Mammary epithelial cell (primary cell): ENCODE measurements at regions not wholly inside any gene's neighbourhood (a gene's known extent, or its start where the extent isn't known, plus 50 kb on each side); places are given as distances from the start of the nearest gene placed in this dataset.

ENCODE experiments used
- CTCF ChIP-seq, 2 donors: IDR thresholded peaks in 1 of 2; conservative IDR thresholded peaks in 1 of 2; 2 replicates each; pipeline ENCODE4 v1.5.1; 2011 to 2012; ENCODE audit warnings: inconsistent platforms in 2 of 2, low read length in 2 of 2, mild to moderate bottlenecking in 2 of 2, control low read depth in 1 of 2, low read depth in 1 of 2; ENCODE audit not compliant: insufficient read depth in 1 of 2; ENCODE audit errors: extremely low read depth in 1 of 2
- EZH2 ChIP-seq: IDR thresholded peaks from 2 replicates; pipeline ENCODE4 v1.6.1; 2012; ENCODE audit warnings: low read length, inconsistent platforms, borderline replicate concordance

GRCh38 chr14:38038171-38038570 lies 169.5 kb upstream of the SSTR1 start:
- no peak for TF ChIP-seq CTCF (conservative IDR thresholded peaks at IDR 0.05 in 1 of 2, IDR thresholded peaks at IDR 0.05 in 1 of 2; ENCODE audit: extremely low read depth in 1 of 2, insufficient read depth in 1 of 2, low read depth in 1 of 2, low read length in 2 of 2)
- no peak for TF ChIP-seq EZH2
